B cell (primary cell): ENCODE measurements at regions not wholly inside any gene's neighbourhood (a gene's known extent, or its start where the extent isn't known, plus 50 kb on each side); places are given as distances from the start of the nearest gene placed in this dataset.

Experiments
- ATAC-seq: fragments of 200-7000 bp; cut with Tn5 transposase; one replicate; pipeline ENCODE4 v1.10.0; 2021; ENCODE audit warnings: low read depth, mild to moderate bottlenecking, moderate number of reproducible peaks, moderate library complexity
- CTCF ChIA-PET: fragments of 350-600 bp; sonication (Branson Sonifier 250); formaldehyde crosslinking; loops from one replicate; lab custom pipeline; 2021; ENCODE audit warnings: antibody characterized with exemption, inconsistent platforms; lab: Charles Lee
- POLR2A ChIA-PET: fragments of 350-600 bp; sonication (Branson Sonifier 250); formaldehyde crosslinking; loops from one replicate; lab custom pipeline; 2021; ENCODE audit warnings: antibody characterized with exemption; lab: Charles Lee
- DNase-seq: peaks from one replicate; pipeline ENCODE4 v3.0.0; 2013
- H2AFZ ChIP-seq: 2 replicates; pipeline ENCODE4 v1.6.1; 2012; ENCODE audit warnings: mild to moderate bottlenecking, low read depth, low read length; ENCODE audit not compliant: insufficient read depth, poor library complexity, severe bottlenecking
- H3K27ac ChIP-seq, 2 donors: 1 replicate in 1 of 2; 2 replicates in 1 of 2; pipeline ENCODE4 v1.5.1; 2012 to 2013; ENCODE audit warnings: low read length in 2 of 2, mild to moderate bottlenecking in 2 of 2, moderate library complexity in 1 of 2
- H3K27me3 ChIP-seq, 4 experiments: fragments of 200-600 bp in 1 of 4; sonication (generic) in 1 of 4; replicated peaks in 1 of 4; 1 replicate in 2 of 4; 2 replicates in 2 of 4; pipeline versions ENCODE4 v1.6.1 to v1.7.0; 2013 to 2016; ENCODE audit warnings: low read length in 3 of 4, mild to moderate bottlenecking in 2 of 4, mixed read lengths in 1 of 4, moderate library complexity in 1 of 4; ENCODE audit not compliant: insufficient read depth in 4 of 4, control insufficient read depth in 3 of 4; ENCODE audit errors: control extremely low read depth in 1 of 4
- H3K36me3 ChIP-seq, 2 experiments: replicated peaks in 1 of 2; 1 replicate in 1 of 2; 2 replicates in 1 of 2; pipeline versions ENCODE4 v1.6.1 to v1.7.1; 2013; ENCODE audit warnings: low read length in 1 of 2; ENCODE audit not compliant: insufficient read depth in 2 of 2, control insufficient read depth in 1 of 2; ENCODE audit errors: control extremely low read depth in 1 of 2, extremely low read depth in 1 of 2
- H3K4me1 ChIP-seq, 2 donors: fragments of 200-600 bp in 1 of 2; sonication (generic) in 1 of 2; 1 replicate in 1 of 2; 2 replicates in 1 of 2; pipeline versions ENCODE4 v1.5.1 to v1.6.1; 2013 to 2017; ENCODE audit warnings: low read length in 2 of 2; ENCODE audit not compliant: control insufficient read depth in 2 of 2, insufficient read depth in 2 of 2
- H3K4me2 ChIP-seq: replicated peaks from 2 replicates; pipeline ENCODE3; 2012; ENCODE audit warnings: mild to moderate bottlenecking, low read depth, low read length; ENCODE audit not compliant: poor library complexity, severe bottlenecking
- H3K4me3 ChIP-seq, 5 experiments: fragments of 200-600 bp in 1 of 5; sonication (generic) in 1 of 5; 1 replicate in 3 of 5; 2 replicates in 2 of 5; pipeline versions ENCODE4 v1.5.1 to v1.7.0; 2011 to 2016; ENCODE audit warnings: low read length in 4 of 5, mild to moderate bottlenecking in 4 of 5, low read depth in 2 of 5, control low read depth in 1 of 5, moderate library complexity in 1 of 5; ENCODE audit not compliant: insufficient read depth in 1 of 5; ENCODE audit errors: control extremely low read depth in 1 of 5, extremely low read depth in 1 of 5
- H3K79me2 ChIP-seq: fragments of 200-600 bp; sonication (generic); one replicate; pipeline ENCODE4 v1.6.0; 2016; ENCODE audit warnings: low read length; ENCODE audit not compliant: control insufficient read depth, insufficient read depth
- H3K9ac ChIP-seq: fragments of 200-600 bp; sonication (generic); 2 replicates; pipeline ENCODE4 v1.6.1; 2017; ENCODE audit warnings: mild to moderate bottlenecking, low read length, moderate library complexity
- H3K9me3 ChIP-seq, 3 donors: one replicate each; pipeline versions ENCODE4 v1.6.1 to v1.7.1; 2013; ENCODE audit warnings: low read length in 2 of 3; ENCODE audit not compliant: control insufficient read depth in 2 of 3, insufficient read depth in 1 of 3; ENCODE audit errors: control extremely low read depth in 1 of 3
- H4K20me1 ChIP-seq: 2 replicates; pipeline ENCODE4 v1.6.0; 2012; ENCODE audit warnings: mild to moderate bottlenecking, low read length; ENCODE audit not compliant: insufficient read depth, control insufficient read depth, poor library complexity, severe bottlenecking
- H3K27ac Mint-ChIP-seq: one replicate; pipeline ENCODE4 v1.8.0; 2021; ENCODE audit warnings: mixed read lengths
- H3K27me3 Mint-ChIP-seq: one replicate; pipeline ENCODE4 v1.8.0; 2021; ENCODE audit warnings: mixed read lengths
- H3K4me1 Mint-ChIP-seq: one replicate; pipeline ENCODE4 v1.8.0; 2021; ENCODE audit warnings: mixed read lengths
- H3K4me3 Mint-ChIP-seq: one replicate; pipeline ENCODE4 v1.8.0; 2021; ENCODE audit warnings: mixed read lengths
- H3K9me3 Mint-ChIP-seq: one replicate; pipeline ENCODE4 v1.8.0; 2022; ENCODE audit warnings: mixed read lengths; ENCODE audit not compliant: insufficient read depth
- CTCF ChIP-seq: fragments of 200-600 bp; IDR thresholded peaks from one replicate; pipeline ENCODE4 v1.8.0; 2022; ENCODE audit warnings: antibody characterized with exemption, mild to moderate bottlenecking
- EZH2 ChIP-seq: IDR thresholded peaks from 2 replicates; pipeline ENCODE4 v1.6.1; 2012; ENCODE audit warnings: borderline replicate concordance, low read depth, mild to moderate bottlenecking, moderate library complexity, low read length; ENCODE audit not compliant: insufficient read depth, poor library complexity, severe bottlenecking
- WGBS: methylation state at CpG from one replicate; pipeline ENCODE4 v1.1.5; 2013; ENCODE audit warnings: missing lambda C conversion rate; ENCODE audit not compliant: insufficient coverage; 5-methylcytosine and 5-hydroxymethylcytosine counted together
- intact Hi-C: fragments of 100-400 bp; cut with micrococcal nuclease; formaldehyde crosslinking; loops from one replicate; pipeline ENCODE4 v1.10.0; 2022

- no peak overlapping the region for H3K4me3 Mint-ChIP-seq
- POLR2A ChIA-PET, result no interaction called here
- no peak overlapping the region for H3K27ac ChIP-seq
- no peak overlapping the region for H3K4me3 ChIP-seq
- WGBS, result 58% methylated on average over 2 of the region's 3 CpGs
- DNase-seq (no peak), ATAC-seq (no peak)
- TF ChIP-seq EZH2 (no peak), CTCF (no peak)
- intact Hi-C loops, result no loop called here
- H3K27ac Mint-ChIP-seq, result no peak overlapping the region
- H3K4me1 ChIP-seq, result no peaks in the 10 kb centered on the region
- CTCF ChIA-PET, result no interaction called here
- no peak overlapping the region for H3K9ac ChIP-seq
- H3K4me1 Mint-ChIP-seq, result no peaks in the 10 kb centered on the region
- no peaks in the 10 kb centered on the region for H3K9me3 ChIP-seq
- no peaks in the 10 kb centered on the region for H3K79me2 ChIP-seq
- no peak overlapping the region for H3K4me2 ChIP-seq
- no peaks in the 10 kb centered on the region for H3K27me3 Mint-ChIP-seq
- H4K20me1 ChIP-seq, result no peaks in the 10 kb centered on the region
- no peaks in the 10 kb centered on the region for H3K36me3 ChIP-seq
- H2AFZ ChIP-seq, result no peak overlapping the region
- no peaks in the 10 kb centered on the region for H3K27me3 ChIP-seq
- H3K9me3 Mint-ChIP-seq, result peaks cover 4% of the 10 kb centered on the region
Observed at GRCh38 chr19:27918818-27919217, 1294.1 kb downstream of the UQCRFS1 start.

GRCh38 chr19:27911122-27911898 lies 1301.6 kb downstream of the UQCRFS1 start:
- no peak for DNase-seq
- peaks cover 0 to 28% (median 0%) of the 10 kb centered on the region in 3 donors for H3K9me3 ChIP-seq
- no peaks in the 10 kb centered on the region for H3K36me3 ChIP-seq
- Mint-ChIP-seq H3K27me3 (no peaks in the 10 kb centered on the region), H3K27ac (no peak overlapping the region), H3K9me3 (no peaks in the 10 kb centered on the region), H3K4me1 (no peaks in the 10 kb centered on the region), H3K4me3 (no peak overlapping the region)
- H3K27me3 ChIP-seq, result no peaks in the 10 kb centered on the region
- no peak overlapping the region for H3K9ac ChIP-seq
- H3K4me3 ChIP-seq, result no peak overlapping the region
- H3K4me1 ChIP-seq, result no peaks in the 10 kb centered on the region
- POLR2A ChIA-PET, result no interaction called here
- WGBS, result 93% methylated on average over 6 of the region's 19 CpGs
- H3K79me2 ChIP-seq, result no peaks in the 10 kb centered on the region
- H2AFZ ChIP-seq, result no peak overlapping the region
- no peak for TF ChIP-seq EZH2
- no peak for TF ChIP-seq CTCF
- no peak overlapping the region for H3K27ac ChIP-seq
- ATAC-seq, result no peak
- CTCF ChIA-PET, result no interaction called here
- no peaks in the 10 kb centered on the region for H4K20me1 ChIP-seq
- intact Hi-C loops, result no loop called here
- H3K4me2 ChIP-seq, result no peak overlapping the region
